ENCODE measurements at regions not wholly inside any gene's neighbourhood (a gene's known extent, or its start where the extent isn't known, plus 50 kb on each side); places are given as distances from the start of the nearest gene placed in this dataset.

DNA sequence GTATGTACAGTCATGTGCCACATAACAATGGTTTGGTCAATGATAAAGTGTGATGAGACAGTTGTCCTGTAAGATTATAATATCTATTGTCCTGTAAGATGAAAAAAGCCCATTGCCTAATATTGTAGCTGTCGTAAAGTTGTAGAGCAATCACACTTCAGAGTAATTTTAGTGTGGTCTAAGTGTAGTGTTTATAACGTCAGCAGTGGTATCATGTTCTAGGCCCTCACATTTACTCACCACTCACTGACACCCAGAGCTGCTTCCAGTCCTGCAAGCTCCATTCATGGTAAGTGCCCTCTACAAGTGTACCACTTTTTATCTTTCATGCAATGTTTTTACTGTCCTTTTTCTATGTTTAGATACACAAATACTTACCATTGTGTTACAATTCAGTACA lies 259.9 kb upstream of the RAB4A start:
- TF ChIP-seq, protein P1, sequence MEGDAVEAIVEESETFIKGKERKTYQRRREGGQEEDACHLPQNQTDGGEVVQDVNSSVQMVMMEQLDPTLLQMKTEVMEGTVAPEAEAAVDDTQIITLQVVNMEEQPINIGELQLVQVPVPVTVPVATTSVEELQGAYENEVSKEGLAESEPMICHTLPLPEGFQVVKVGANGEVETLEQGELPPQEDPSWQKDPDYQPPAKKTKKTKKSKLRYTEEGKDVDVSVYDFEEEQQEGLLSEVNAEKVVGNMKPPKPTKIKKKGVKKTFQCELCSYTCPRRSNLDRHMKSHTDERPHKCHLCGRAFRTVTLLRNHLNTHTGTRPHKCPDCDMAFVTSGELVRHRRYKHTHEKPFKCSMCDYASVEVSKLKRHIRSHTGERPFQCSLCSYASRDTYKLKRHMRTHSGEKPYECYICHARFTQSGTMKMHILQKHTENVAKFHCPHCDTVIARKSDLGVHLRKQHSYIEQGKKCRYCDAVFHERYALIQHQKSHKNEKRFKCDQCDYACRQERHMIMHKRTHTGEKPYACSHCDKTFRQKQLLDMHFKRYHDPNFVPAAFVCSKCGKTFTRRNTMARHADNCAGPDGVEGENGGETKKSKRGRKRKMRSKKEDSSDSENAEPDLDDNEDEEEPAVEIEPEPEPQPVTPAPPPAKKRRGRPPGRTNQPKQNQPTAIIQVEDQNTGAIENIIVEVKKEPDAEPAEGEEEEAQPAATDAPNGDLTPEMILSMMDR (IDR thresholded peaks at IDR 0.05), result no peak
- no peak for TF ChIP-seq SIN3A (IDR thresholded peaks at IDR 0.05; ENCODE audit: borderline replicate concordance, insufficient read depth, low read depth, low read length)
- TF ChIP-seq, protein P2, sequence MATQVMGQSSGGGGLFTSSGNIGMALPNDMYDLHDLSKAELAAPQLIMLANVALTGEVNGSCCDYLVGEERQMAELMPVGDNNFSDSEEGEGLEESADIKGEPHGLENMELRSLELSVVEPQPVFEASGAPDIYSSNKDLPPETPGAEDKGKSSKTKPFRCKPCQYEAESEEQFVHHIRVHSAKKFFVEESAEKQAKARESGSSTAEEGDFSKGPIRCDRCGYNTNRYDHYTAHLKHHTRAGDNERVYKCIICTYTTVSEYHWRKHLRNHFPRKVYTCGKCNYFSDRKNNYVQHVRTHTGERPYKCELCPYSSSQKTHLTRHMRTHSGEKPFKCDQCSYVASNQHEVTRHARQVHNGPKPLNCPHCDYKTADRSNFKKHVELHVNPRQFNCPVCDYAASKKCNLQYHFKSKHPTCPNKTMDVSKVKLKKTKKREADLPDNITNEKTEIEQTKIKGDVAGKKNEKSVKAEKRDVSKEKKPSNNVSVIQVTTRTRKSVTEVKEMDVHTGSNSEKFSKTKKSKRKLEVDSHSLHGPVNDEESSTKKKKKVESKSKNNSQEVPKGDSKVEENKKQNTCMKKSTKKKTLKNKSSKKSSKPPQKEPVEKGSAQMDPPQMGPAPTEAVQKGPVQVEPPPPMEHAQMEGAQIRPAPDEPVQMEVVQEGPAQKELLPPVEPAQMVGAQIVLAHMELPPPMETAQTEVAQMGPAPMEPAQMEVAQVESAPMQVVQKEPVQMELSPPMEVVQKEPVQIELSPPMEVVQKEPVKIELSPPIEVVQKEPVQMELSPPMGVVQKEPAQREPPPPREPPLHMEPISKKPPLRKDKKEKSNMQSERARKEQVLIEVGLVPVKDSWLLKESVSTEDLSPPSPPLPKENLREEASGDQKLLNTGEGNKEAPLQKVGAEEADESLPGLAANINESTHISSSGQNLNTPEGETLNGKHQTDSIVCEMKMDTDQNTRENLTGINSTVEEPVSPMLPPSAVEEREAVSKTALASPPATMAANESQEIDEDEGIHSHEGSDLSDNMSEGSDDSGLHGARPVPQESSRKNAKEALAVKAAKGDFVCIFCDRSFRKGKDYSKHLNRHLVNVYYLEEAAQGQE (IDR thresholded peaks at IDR 0.05; ENCODE audit: insufficient read depth in 1 of 2, low read depth in 2 of 2, low read length in 1 of 2), result no peak

Measured in Panc1 (cell line).